H1 (cell line): ENCODE measurements at regions not wholly inside any gene's neighbourhood (a gene's known extent, or its start where the extent isn't known, plus 50 kb on each side); places are given as distances from the start of the nearest gene placed in this dataset.

Experiments used
- CBX8 ChIP-seq: fragments of 300-800, 300-1000 bp; sonication (generic); IDR thresholded peaks from 2 replicates; pipeline ENCODE4 v1.7.1; 2016; ENCODE audit warnings: low read depth, low read length, borderline replicate concordance
- CEBPB ChIP-seq: IDR thresholded peaks from 2 replicates; pipeline ENCODE4 v1.6.1; 2012; ENCODE audit warnings: low read depth, low read length
- EGR1 ChIP-seq: IDR thresholded peaks from 2 replicates; pipeline ENCODE4 v1.6.1; 2011; ENCODE audit warnings: low read depth, low read length, borderline replicate concordance
- GABPA ChIP-seq: IDR thresholded peaks from 2 replicates; pipeline ENCODE4 v1.6.1; 2011; ENCODE audit warnings: mild to moderate bottlenecking, low read length, moderate library complexity, borderline replicate concordance; ENCODE audit not compliant: insufficient read depth
- NRF1 ChIP-seq: IDR thresholded peaks from 2 replicates; pipeline ENCODE4 v1.6.1; 2011; ENCODE audit warnings: mild to moderate bottlenecking, low read depth, low read length, improper control_type of control experiment
- POLR2A ChIP-seq, 2 experiments: IDR thresholded peaks; 1 replicate in 1 of 2; 2 replicates in 1 of 2; pipeline ENCODE4 v1.6.1; 2011; ENCODE audit warnings: low read depth in 2 of 2, low read length in 2 of 2, mild to moderate bottlenecking in 2 of 2; ENCODE audit errors: control extremely low read depth in 1 of 2
- POLR2AphosphoS5 ChIP-seq: IDR thresholded peaks from 2 replicates; pipeline ENCODE4 v1.6.1; 2011; ENCODE audit warnings: low read depth, low read length
- RNF2 ChIP-seq: fragments of 200-900, 300-1000 bp; sonication (generic); IDR thresholded peaks from 2 replicates; pipeline ENCODE4 v1.7.1; 2016; ENCODE audit warnings: borderline replicate concordance, low read depth, mild to moderate bottlenecking, antibody characterized with exemption, low read length; ENCODE audit not compliant: poor library complexity, severe bottlenecking; ENCODE audit errors: missing control alignments
- RXRA ChIP-seq: IDR thresholded peaks from 2 replicates; pipeline ENCODE4 v1.6.1; 2011; ENCODE audit warnings: low read depth, mild to moderate bottlenecking, low read length, moderate library complexity; ENCODE audit not compliant: insufficient read depth
- YY1 ChIP-seq: IDR thresholded peaks from 2 replicates; pipeline ENCODE4 v1.6.1; 2011; ENCODE audit warnings: low read depth, mild to moderate bottlenecking, low read length
- ZNF274 ChIP-seq: IDR thresholded peaks from 2 replicates; pipeline ENCODE4 v1.7.0; 2012; ENCODE audit warnings: low read length, borderline replicate concordance; ENCODE audit errors: extremely low read depth
- TF ChIP-seq, protein P1 (sequence below), 3 experiments: IDR thresholded peaks; 1 replicate in 2 of 3; 2 replicates in 1 of 3; pipeline versions ENCODE4 v1.5.1 to v1.6.1; 2011; ENCODE audit warnings: low read length in 3 of 3, mild to moderate bottlenecking in 3 of 3, inconsistent platforms in 2 of 3, low read depth in 1 of 3, moderate library complexity in 1 of 3; ENCODE audit not compliant: insufficient read depth in 1 of 3; ENCODE audit errors: control extremely low read depth in 1 of 3
- TF ChIP-seq, protein P2 (sequence below): IDR thresholded peaks from 2 replicates; pipeline ENCODE4 v1.6.1; 2012; ENCODE audit warnings: low read length, inconsistent platforms

GRCh38 chr2:146131048-146131447 lies 1611.1 kb upstream of the ZEB2 start:
- TF ChIP-seq YY1, result no peak
- TF ChIP-seq, protein P1, sequence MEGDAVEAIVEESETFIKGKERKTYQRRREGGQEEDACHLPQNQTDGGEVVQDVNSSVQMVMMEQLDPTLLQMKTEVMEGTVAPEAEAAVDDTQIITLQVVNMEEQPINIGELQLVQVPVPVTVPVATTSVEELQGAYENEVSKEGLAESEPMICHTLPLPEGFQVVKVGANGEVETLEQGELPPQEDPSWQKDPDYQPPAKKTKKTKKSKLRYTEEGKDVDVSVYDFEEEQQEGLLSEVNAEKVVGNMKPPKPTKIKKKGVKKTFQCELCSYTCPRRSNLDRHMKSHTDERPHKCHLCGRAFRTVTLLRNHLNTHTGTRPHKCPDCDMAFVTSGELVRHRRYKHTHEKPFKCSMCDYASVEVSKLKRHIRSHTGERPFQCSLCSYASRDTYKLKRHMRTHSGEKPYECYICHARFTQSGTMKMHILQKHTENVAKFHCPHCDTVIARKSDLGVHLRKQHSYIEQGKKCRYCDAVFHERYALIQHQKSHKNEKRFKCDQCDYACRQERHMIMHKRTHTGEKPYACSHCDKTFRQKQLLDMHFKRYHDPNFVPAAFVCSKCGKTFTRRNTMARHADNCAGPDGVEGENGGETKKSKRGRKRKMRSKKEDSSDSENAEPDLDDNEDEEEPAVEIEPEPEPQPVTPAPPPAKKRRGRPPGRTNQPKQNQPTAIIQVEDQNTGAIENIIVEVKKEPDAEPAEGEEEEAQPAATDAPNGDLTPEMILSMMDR (IDR thresholded peaks at IDR 0.05; ENCODE audit: control extremely low read depth in 1 of 3, insufficient read depth in 1 of 3, low read depth in 1 of 3, low read length in 3 of 3), result no peak
- no peak for TF ChIP-seq RXRA
- TF ChIP-seq NRF1, result no peak
- no peak for TF ChIP-seq ZNF274
- no peak for TF ChIP-seq POLR2A (IDR thresholded peaks at IDR 0.05; ENCODE audit: control extremely low read depth in 1 of 2, low read depth in 2 of 2, low read length in 2 of 2)
- TF ChIP-seq, protein P2, sequence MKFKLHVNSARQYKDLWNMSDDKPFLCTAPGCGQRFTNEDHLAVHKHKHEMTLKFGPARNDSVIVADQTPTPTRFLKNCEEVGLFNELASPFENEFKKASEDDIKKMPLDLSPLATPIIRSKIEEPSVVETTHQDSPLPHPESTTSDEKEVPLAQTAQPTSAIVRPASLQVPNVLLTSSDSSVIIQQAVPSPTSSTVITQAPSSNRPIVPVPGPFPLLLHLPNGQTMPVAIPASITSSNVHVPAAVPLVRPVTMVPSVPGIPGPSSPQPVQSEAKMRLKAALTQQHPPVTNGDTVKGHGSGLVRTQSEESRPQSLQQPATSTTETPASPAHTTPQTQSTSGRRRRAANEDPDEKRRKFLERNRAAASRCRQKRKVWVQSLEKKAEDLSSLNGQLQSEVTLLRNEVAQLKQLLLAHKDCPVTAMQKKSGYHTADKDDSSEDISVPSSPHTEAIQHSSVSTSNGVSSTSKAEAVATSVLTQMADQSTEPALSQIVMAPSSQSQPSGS, result no peak
- no peak for TF ChIP-seq CEBPB
- no peak for TF ChIP-seq GABPA
- TF ChIP-seq RNF2, result no peak
- TF ChIP-seq EGR1, result no peak
- no peak for TF ChIP-seq POLR2AphosphoS5
- no peak for TF ChIP-seq CBX8
